HFFc6 (cell line): ENCODE measurements at regions not wholly inside any gene's neighbourhood (a gene's known extent, or its start where the extent isn't known, plus 50 kb on each side); places are given as distances from the start of the nearest gene placed in this dataset.

Experiments
- DNase-seq: peaks from one replicate; pipeline ENCODE4 v3.0.0-alpha.2; 2018
- H3K27ac Mint-ChIP-seq: 2 replicates; pipeline ENCODE4 v1.8.0; 2020; ENCODE audit warnings: mild to moderate bottlenecking, mixed read lengths
- H3K27me3 Mint-ChIP-seq: 2 replicates; pipeline ENCODE4 v1.8.0; 2021; ENCODE audit warnings: mild to moderate bottlenecking, moderate library complexity, mixed read lengths; ENCODE audit not compliant: insufficient read depth
- H3K36me3 Mint-ChIP-seq: 2 replicates; pipeline ENCODE4 v1.8.0; 2021; ENCODE audit warnings: low read depth, mixed read lengths
- H3K4me1 Mint-ChIP-seq: 2 replicates; pipeline ENCODE4 v1.8.0; 2020; ENCODE audit warnings: low read depth, mixed read lengths
- H3K4me3 Mint-ChIP-seq: 2 replicates; pipeline ENCODE4 v1.8.0; 2020; ENCODE audit warnings: mild to moderate bottlenecking, moderate library complexity, mixed read lengths
- H3K9me3 Mint-ChIP-seq: 2 replicates; pipeline ENCODE4 v1.8.0; 2020; ENCODE audit warnings: mild to moderate bottlenecking, mixed read lengths
- TF ChIP-seq, protein P1 (sequence below): fragments of 200-600 bp; sonication (generic); IDR thresholded peaks from 2 replicates; pipeline ENCODE4 v1.5.0; 2021; ENCODE audit warnings: antibody characterized with exemption, mild to moderate bottlenecking

DNA sequence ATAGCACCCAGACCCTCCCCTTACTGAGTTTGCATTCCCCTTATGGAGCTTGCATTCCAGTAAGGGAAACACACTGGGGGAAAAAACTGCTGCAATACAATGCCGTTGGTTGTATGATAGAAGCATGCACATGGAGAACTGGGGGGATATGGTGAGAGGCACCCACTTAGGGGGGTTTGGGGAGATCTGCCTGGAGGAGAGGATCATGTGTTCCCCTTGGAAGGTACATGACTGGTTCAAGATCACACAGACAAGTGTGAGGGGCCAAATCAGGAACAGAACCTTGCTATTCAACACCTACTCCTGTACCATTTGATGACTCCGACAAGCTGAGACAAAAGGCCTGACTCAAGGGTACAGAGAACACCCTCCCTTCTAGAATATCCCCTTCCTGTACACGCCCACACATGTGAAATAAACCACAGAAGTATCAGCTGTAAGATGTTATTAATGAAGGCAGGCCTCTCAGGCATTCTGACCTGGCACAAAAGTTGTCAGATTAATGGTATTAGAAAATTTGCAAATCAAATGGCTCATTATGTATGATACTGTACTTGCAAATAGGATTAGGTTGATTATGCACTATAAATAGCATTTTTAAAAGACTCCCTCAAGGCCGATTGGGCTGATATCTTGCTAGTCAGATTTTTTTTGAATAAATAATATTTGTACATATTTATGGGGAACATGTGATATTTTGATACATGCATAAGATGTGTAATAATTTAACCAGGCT is 122.2 kb downstream of the NPY start:
- TF ChIP-seq, protein P1, sequence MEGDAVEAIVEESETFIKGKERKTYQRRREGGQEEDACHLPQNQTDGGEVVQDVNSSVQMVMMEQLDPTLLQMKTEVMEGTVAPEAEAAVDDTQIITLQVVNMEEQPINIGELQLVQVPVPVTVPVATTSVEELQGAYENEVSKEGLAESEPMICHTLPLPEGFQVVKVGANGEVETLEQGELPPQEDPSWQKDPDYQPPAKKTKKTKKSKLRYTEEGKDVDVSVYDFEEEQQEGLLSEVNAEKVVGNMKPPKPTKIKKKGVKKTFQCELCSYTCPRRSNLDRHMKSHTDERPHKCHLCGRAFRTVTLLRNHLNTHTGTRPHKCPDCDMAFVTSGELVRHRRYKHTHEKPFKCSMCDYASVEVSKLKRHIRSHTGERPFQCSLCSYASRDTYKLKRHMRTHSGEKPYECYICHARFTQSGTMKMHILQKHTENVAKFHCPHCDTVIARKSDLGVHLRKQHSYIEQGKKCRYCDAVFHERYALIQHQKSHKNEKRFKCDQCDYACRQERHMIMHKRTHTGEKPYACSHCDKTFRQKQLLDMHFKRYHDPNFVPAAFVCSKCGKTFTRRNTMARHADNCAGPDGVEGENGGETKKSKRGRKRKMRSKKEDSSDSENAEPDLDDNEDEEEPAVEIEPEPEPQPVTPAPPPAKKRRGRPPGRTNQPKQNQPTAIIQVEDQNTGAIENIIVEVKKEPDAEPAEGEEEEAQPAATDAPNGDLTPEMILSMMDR, result no peak
- Mint-ChIP-seq H3K27me3 (peaks cover 8% of the 10 kb centered on the region), H3K36me3 (no peaks in the 10 kb centered on the region), H3K4me3 (no peak overlapping the region), H3K27ac (no peak overlapping the region), H3K9me3 (no peaks in the 10 kb centered on the region), H3K4me1 (no peaks in the 10 kb centered on the region)
- no peak for DNase-seq

DNA sequence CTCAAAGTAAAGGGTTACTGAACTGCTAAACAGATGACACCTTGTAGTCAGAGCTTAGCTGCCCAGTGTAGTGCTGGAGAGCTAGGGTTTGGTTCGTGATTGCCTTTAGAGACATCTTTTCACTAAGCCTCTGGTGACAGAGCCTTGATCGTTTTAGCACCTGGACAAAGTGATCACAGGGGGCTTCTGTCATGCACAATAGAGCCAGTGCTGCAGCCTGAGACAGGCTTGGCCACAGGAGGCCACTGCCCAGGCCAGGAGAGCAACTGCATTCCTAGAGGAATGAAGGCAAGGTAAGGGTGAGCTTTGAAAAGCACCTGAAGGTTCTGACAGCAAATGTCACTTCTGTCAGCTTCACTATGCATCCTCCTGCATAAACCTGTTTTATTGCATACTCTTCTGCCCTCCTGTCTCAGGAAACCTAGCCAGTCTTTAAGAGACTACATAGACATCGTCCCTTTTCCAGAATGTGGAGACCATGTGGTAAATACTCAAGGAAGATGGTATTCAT is 122.9 kb downstream of the NPY start:
- TF ChIP-seq, protein P1, result no peak
- Mint-ChIP-seq H3K36me3 (no peaks in the 10 kb centered on the region), H3K27ac (no peak overlapping the region), H3K9me3 (no peaks in the 10 kb centered on the region), H3K4me1 (no peaks in the 10 kb centered on the region), H3K4me3 (no peak overlapping the region), H3K27me3 (peaks cover 7% of the 10 kb centered on the region)
- DNase-seq, result no peak

DNA sequence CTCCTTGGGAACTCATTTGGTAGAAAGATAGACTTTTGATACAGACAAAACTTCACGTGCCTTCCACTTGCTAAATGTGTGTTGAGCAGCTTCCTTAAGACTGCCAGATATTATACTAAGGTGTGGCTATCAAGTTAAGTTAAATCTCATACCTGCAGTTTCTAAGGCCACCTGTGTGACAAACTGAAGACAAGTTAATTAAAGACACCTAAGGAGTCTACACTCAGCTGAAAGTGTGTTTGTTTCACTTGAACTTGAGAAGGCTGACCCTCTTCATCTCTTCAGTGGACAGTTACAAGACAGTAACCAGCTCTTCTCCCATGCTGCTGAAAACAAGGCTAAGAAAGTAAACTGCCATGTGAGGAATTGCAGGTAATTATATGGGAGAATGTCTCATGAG is 124.0 kb downstream of the NPY start:
- no peak for DNase-seq
- Mint-ChIP-seq H3K27me3 (peaks cover 7% of the 10 kb centered on the region), H3K9me3 (no peaks in the 10 kb centered on the region), H3K4me3 (no peak overlapping the region), H3K36me3 (no peaks in the 10 kb centered on the region), H3K4me1 (no peaks in the 10 kb centered on the region), H3K27ac (no peak overlapping the region)
- TF ChIP-seq, protein P1, result no peak

DNA sequence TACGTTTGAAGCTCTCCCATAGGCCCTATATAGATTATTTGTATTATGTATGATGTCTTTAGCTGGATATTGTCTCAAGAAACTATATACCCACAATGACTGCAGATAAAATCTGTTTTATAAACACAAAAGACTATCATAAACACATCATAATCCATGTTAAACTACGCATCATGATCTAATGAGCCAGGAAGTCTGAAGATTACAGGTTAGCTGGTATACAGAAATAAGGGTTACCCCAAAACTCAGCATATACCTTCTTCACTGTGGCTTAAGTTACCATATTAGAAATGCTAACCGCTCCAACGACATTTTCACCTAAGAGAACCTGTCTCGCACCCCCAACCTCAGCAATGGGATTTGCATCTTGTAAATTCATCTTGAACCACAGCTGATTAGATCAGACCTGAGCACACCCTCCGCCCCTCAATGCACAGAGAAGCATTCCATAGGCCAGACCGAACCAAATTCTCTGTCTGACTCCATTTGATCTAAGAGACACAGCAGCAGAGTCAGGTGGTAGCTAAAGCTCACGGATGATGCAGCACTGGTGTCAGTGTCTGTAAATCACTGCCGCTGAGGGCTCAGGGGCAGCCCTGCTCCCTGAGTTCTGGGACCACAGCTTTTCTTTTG is 124.9 kb downstream of the NPY start:
- Mint-ChIP-seq H3K27ac (no peak overlapping the region), H3K9me3 (no peaks in the 10 kb centered on the region), H3K36me3 (no peaks in the 10 kb centered on the region), H3K27me3 (peaks cover 7% of the 10 kb centered on the region; the same call in 1 of the 2 replicates), H3K4me3 (no peak overlapping the region), H3K4me1 (no peaks in the 10 kb centered on the region)
- TF ChIP-seq, protein P1, result no peak
- no peak for DNase-seq

DNA sequence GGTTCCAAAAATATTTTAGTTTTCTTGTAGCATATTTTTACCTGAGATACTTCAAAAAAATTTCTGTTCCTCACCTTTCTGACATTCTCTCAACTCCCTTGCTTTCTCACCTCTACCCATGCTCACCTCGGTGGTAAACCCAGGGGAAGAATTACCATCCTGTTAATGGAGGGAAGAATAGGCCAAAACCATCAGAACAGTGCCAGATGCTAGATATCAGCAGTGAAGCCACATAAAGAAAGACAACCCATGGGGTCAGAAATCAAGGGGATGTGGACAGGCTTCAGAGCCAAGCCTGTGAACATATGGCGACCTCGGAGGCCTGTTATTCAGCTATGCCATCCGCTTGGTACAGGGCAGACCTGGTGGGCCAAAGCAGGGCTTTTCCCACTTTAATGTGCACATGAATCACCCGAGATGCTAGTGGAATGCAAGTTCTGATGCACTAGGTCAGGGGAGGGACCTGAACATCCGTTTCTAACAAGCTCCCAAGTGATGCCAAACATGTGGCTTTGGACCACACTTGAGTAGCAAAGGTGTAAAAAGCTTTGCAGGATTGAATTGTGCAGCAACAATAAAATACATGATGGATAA is 125.5 kb downstream of the NPY start:
- H3K27me3 Mint-ChIP-seq, result peaks cover 7% of the 10 kb centered on the region
- H3K4me3 Mint-ChIP-seq, result no peak overlapping the region
- no peaks in the 10 kb centered on the region for H3K4me1 Mint-ChIP-seq
- no peak overlapping the region for H3K27ac Mint-ChIP-seq
- H3K36me3 Mint-ChIP-seq, result no peaks in the 10 kb centered on the region
- TF ChIP-seq, protein P1, result no peak
- DNase-seq, result no peak
- no peaks in the 10 kb centered on the region for H3K9me3 Mint-ChIP-seq
